HL-60 (cell line): ENCODE measurements at regions not wholly inside any gene's neighbourhood (a gene's known extent, or its start where the extent isn't known, plus 50 kb on each side); places are given as distances from the start of the nearest gene placed in this dataset.

Source experiments
- CTCF ChIP-seq: IDR thresholded peaks from one replicate; pipeline ENCODE4 v1.5.1; 2011; ENCODE audit warnings: low read length, control low read depth, inconsistent platforms; ENCODE audit not compliant: insufficient read depth
- GABPA ChIP-seq: IDR thresholded peaks from 2 replicates; pipeline ENCODE4 v1.6.1; 2012; ENCODE audit warnings: low read depth
- POLR2AphosphoS5 ChIP-seq: IDR thresholded peaks from 2 replicates; pipeline ENCODE4 v1.6.1; 2012; ENCODE audit warnings: low read depth
- SPI1 ChIP-seq: IDR thresholded peaks from 2 replicates; pipeline ENCODE4 v1.6.1; 2012; ENCODE audit warnings: low read depth, mild to moderate bottlenecking, borderline replicate concordance
- TF ChIP-seq, protein P1 (sequence below): IDR thresholded peaks from 2 replicates; pipeline ENCODE4 v1.6.1; 2012; ENCODE audit warnings: low read depth; ENCODE audit not compliant: insufficient replicate concordance

DNA sequence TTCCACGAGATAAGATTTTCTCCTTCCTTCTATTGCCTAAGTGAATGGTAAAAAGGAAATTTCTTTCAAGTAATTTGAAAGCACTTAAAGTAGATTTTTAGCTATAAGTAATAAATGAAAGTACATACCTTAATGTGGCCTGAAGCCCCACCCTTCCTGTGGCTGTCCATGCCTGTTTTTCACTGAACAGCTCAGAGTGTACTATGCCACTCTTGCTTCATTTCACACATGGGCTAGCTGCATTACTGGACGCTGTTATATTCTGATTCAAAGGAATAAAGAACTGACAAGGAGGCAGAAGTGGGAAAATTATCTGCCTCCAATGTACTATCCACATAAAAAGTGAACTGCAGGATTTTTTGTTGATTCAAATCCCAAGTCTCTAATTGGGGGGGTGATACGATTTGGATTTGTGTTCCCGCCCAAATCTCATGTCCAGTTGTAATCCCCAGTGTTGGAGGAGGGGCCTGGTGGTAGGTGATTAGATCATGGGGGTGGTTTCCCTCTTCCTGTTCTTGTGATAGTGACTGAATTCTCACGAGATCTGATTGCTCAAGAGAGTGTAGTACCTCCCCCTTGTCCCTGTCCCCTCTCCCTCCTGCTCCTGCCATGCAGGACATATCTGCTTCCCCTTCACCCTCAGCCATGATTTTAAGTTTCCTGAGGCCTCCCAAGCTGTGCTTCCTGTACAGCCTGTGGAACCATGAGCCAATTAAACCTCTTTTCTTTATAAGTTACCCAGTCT, 154.7 kb upstream of the SGCG start:
- TF ChIP-seq GABPA (no peak), POLR2AphosphoS5 (no peak), CTCF (no peak), SPI1 (no peak)
- TF ChIP-seq, protein P1, sequence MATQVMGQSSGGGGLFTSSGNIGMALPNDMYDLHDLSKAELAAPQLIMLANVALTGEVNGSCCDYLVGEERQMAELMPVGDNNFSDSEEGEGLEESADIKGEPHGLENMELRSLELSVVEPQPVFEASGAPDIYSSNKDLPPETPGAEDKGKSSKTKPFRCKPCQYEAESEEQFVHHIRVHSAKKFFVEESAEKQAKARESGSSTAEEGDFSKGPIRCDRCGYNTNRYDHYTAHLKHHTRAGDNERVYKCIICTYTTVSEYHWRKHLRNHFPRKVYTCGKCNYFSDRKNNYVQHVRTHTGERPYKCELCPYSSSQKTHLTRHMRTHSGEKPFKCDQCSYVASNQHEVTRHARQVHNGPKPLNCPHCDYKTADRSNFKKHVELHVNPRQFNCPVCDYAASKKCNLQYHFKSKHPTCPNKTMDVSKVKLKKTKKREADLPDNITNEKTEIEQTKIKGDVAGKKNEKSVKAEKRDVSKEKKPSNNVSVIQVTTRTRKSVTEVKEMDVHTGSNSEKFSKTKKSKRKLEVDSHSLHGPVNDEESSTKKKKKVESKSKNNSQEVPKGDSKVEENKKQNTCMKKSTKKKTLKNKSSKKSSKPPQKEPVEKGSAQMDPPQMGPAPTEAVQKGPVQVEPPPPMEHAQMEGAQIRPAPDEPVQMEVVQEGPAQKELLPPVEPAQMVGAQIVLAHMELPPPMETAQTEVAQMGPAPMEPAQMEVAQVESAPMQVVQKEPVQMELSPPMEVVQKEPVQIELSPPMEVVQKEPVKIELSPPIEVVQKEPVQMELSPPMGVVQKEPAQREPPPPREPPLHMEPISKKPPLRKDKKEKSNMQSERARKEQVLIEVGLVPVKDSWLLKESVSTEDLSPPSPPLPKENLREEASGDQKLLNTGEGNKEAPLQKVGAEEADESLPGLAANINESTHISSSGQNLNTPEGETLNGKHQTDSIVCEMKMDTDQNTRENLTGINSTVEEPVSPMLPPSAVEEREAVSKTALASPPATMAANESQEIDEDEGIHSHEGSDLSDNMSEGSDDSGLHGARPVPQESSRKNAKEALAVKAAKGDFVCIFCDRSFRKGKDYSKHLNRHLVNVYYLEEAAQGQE: no peak
